ENCODE measurements at regions not wholly inside any gene's neighbourhood (a gene's known extent, or its start where the extent isn't known, plus 50 kb on each side); places are given as distances from the start of the nearest gene placed in this dataset.
"Not testable (repeated sequence)": the region's sequence is repeated elsewhere in the genome, so short reads cannot be mapped to it uniquely, and the experiment has no call there.

DNA sequence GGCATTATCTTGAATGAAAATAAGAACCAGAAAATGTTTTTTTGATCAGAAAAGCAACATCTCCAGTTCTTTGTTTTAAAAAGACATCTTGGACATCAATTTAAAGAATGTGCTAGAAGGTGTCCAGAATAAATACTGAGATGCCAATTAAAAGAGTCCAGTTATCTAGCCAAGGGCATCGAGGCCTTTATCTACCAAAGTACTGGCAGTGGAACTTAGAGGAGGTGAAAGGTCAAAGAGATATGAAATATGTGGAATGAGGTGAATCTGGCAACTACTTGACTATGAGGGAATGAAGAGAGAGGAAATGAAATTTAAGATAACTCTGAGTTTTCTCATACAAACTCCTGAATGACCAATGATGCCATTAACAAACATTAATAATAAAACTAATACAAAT lies 154.3 kb upstream of the GNAI1 start:
- H3F3A ChIP-seq (ENCODE audit: control insufficient read depth, insufficient read depth): no peaks in the 10 kb centered on the region
- no peaks in the 10 kb centered on the region for H3K36me3 ChIP-seq (ENCODE audit: control insufficient read depth, low read length)
- no peaks in the 10 kb centered on the region for H3K79me2 ChIP-seq (ENCODE audit: control insufficient read depth, low read length)
- no peaks in the 10 kb centered on the region for H3K9me2 ChIP-seq (replicated peaks; ENCODE audit: control insufficient read depth, low read length)
- H3K27ac ChIP-seq (ENCODE audit: low read depth, low read length): no peak overlapping the region
- H3K4me3 ChIP-seq (ENCODE audit: low read length): no peak overlapping the region
- no peaks in the 10 kb centered on the region; the same call in 1 of the 2 replicates for H3K9me3 ChIP-seq (ENCODE audit: control insufficient read depth, insufficient read depth, low read length)
- no peak overlapping the region for H3K4me2 ChIP-seq (ENCODE audit: low read length)
- H3K4me1 ChIP-seq (ENCODE audit: control insufficient read depth, low read length): no peaks in the 10 kb centered on the region
- no peak for TF ChIP-seq EZH2phosphoT487 (IDR thresholded peaks at IDR 0.05; ENCODE audit: borderline replicate concordance, low read length)
- TF ChIP-seq, protein P1, sequence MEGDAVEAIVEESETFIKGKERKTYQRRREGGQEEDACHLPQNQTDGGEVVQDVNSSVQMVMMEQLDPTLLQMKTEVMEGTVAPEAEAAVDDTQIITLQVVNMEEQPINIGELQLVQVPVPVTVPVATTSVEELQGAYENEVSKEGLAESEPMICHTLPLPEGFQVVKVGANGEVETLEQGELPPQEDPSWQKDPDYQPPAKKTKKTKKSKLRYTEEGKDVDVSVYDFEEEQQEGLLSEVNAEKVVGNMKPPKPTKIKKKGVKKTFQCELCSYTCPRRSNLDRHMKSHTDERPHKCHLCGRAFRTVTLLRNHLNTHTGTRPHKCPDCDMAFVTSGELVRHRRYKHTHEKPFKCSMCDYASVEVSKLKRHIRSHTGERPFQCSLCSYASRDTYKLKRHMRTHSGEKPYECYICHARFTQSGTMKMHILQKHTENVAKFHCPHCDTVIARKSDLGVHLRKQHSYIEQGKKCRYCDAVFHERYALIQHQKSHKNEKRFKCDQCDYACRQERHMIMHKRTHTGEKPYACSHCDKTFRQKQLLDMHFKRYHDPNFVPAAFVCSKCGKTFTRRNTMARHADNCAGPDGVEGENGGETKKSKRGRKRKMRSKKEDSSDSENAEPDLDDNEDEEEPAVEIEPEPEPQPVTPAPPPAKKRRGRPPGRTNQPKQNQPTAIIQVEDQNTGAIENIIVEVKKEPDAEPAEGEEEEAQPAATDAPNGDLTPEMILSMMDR (IDR thresholded peaks at IDR 0.05; ENCODE audit: low read depth, low read length, poor library complexity, severe bottlenecking): no peak
- H3K27me3 ChIP-seq (ENCODE audit: control insufficient read depth, low read length): no peaks in the 10 kb centered on the region
- no peaks in the 10 kb centered on the region for H4K20me1 ChIP-seq (ENCODE audit: control insufficient read depth, insufficient read depth, low read depth, low read length)

DNA sequence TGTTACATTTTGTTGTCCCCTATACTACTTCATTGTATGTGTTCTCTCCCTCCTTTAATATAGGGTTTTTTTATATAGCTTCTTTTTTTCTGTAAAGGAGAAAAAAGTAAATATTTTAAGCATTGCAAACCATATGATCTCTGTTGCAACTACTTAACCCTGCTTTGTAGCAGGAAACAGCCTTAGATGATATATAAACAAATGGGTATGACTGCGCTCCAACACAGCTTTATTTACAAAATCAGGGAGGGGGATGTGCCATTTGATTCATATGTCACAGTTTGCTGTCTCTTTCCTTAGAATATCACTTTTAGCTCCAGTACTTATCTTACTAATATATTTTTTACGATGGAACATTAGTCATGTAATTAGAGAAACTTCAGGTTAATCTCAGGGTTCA lies 155.2 kb upstream of the GNAI1 start:
- TF ChIP-seq, protein P1 (IDR thresholded peaks at IDR 0.05; ENCODE audit: low read depth, low read length, poor library complexity, severe bottlenecking): no peak
- TF ChIP-seq EZH2phosphoT487 (IDR thresholded peaks at IDR 0.05; ENCODE audit: borderline replicate concordance, low read length): no peak
- no peak overlapping the region for H3K4me2 ChIP-seq (ENCODE audit: low read length)
- no peak overlapping the region for H3K27ac ChIP-seq (ENCODE audit: low read depth, low read length)

DNA sequence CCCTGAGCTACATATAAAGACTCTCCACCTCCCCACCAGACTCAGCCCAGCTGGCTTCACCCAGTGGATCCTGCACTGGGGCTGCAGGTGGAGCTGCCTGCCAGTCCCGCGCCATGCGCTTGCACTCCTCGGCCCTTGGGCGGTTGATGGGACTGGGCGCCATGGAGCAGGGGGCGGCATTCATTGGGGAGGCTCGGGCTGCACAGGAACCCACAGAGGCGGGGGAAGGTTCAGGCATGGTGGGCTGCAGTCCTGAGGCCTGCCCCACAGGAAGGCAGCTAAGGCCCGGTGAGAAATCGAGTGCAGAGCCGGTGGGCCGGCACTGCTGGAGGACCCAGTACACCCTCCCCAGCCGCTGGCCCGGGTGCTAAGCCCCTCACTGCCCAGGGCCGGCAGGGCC lies 157.2 kb upstream of the GNAI1 start:
- Histone ChIP-seq H3K4me1 (ENCODE audit: control insufficient read depth, low read length) (no peaks in the 10 kb centered on the region), H3K27me3 (ENCODE audit: control insufficient read depth, low read length) (no peaks in the 10 kb centered on the region), H3K4me3 (ENCODE audit: low read length) (no peak overlapping the region), H3K4me2 (ENCODE audit: low read length) (no peak overlapping the region), H3K9me2 (replicated peaks; ENCODE audit: control insufficient read depth, low read length) (no peaks in the 10 kb centered on the region), H3K9me3 (ENCODE audit: control insufficient read depth, insufficient read depth, low read length) (no peaks in the 10 kb centered on the region; the same call in 1 of the 2 replicates), H3K27ac (ENCODE audit: low read depth, low read length) (no peak overlapping the region), H4K20me1 (ENCODE audit: control insufficient read depth, insufficient read depth, low read depth, low read length) (no peaks in the 10 kb centered on the region), H3K36me3 (ENCODE audit: control insufficient read depth, low read length) (no peaks in the 10 kb centered on the region), H3F3A (ENCODE audit: control insufficient read depth, insufficient read depth) (no peaks in the 10 kb centered on the region), H3K79me2 (ENCODE audit: control insufficient read depth, low read length) (no peaks in the 10 kb centered on the region)
- TF ChIP-seq, protein P1 (IDR thresholded peaks at IDR 0.05; ENCODE audit: low read depth, low read length, poor library complexity, severe bottlenecking): no peak
- TF ChIP-seq EZH2phosphoT487 (IDR thresholded peaks at IDR 0.05; ENCODE audit: borderline replicate concordance, low read length): no peak

More for the DNA sequence above, 155.2 kb upstream of the GNAI1 start:
- no peak overlapping the region for H3K4me3 ChIP-seq (ENCODE audit: low read length)
- no peaks in the 10 kb centered on the region for H3K36me3 ChIP-seq (ENCODE audit: control insufficient read depth, low read length)
- no peaks in the 10 kb centered on the region for H3K4me1 ChIP-seq (ENCODE audit: control insufficient read depth, low read length)
- no peaks in the 10 kb centered on the region for H3K79me2 ChIP-seq (ENCODE audit: control insufficient read depth, low read length)
- no peaks in the 10 kb centered on the region; the same call in 1 of the 2 replicates for H3K9me3 ChIP-seq (ENCODE audit: control insufficient read depth, insufficient read depth, low read length)
- no peaks in the 10 kb centered on the region for H3K27me3 ChIP-seq (ENCODE audit: control insufficient read depth, low read length)
- H3F3A ChIP-seq (ENCODE audit: control insufficient read depth, insufficient read depth): no peaks in the 10 kb centered on the region
- H4K20me1 ChIP-seq (ENCODE audit: control insufficient read depth, insufficient read depth, low read depth, low read length): no peaks in the 10 kb centered on the region
- no peaks in the 10 kb centered on the region for H3K9me2 ChIP-seq (replicated peaks; ENCODE audit: control insufficient read depth, low read length)

DNA sequence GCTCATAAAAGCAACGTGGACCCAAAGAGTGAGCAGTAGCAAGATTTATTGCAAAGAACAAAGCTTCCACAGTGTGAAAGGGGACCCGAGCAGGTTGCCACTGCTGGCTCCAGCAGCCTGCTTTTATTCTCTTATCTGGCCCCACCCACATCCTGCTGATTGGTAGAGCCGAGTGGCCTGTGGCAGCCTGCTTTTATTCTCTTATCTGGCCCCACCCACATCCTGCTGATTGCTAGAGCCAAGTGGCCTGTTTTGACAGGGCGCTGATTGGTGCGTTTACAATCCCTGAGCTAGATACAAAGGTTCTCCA lies 158.0 kb upstream of the GNAI1 start:
- H3K9me3 ChIP-seq (ENCODE audit: control insufficient read depth, insufficient read depth, low read length); H3K9me2 ChIP-seq (replicated peaks; ENCODE audit: control insufficient read depth, low read length); H3K27me3 ChIP-seq (ENCODE audit: control insufficient read depth, low read length); H3K27ac ChIP-seq (ENCODE audit: low read depth, low read length); H3K4me3 ChIP-seq (ENCODE audit: low read length); H3K36me3 ChIP-seq (ENCODE audit: control insufficient read depth, low read length); H3K4me2 ChIP-seq (ENCODE audit: low read length); H3K4me1 ChIP-seq (ENCODE audit: control insufficient read depth, low read length); H3K79me2 ChIP-seq (ENCODE audit: control insufficient read depth, low read length); H3F3A ChIP-seq (ENCODE audit: control insufficient read depth, insufficient read depth); H4K20me1 ChIP-seq (ENCODE audit: control insufficient read depth, insufficient read depth, low read depth, low read length): not testable (repeated sequence)

DNA sequence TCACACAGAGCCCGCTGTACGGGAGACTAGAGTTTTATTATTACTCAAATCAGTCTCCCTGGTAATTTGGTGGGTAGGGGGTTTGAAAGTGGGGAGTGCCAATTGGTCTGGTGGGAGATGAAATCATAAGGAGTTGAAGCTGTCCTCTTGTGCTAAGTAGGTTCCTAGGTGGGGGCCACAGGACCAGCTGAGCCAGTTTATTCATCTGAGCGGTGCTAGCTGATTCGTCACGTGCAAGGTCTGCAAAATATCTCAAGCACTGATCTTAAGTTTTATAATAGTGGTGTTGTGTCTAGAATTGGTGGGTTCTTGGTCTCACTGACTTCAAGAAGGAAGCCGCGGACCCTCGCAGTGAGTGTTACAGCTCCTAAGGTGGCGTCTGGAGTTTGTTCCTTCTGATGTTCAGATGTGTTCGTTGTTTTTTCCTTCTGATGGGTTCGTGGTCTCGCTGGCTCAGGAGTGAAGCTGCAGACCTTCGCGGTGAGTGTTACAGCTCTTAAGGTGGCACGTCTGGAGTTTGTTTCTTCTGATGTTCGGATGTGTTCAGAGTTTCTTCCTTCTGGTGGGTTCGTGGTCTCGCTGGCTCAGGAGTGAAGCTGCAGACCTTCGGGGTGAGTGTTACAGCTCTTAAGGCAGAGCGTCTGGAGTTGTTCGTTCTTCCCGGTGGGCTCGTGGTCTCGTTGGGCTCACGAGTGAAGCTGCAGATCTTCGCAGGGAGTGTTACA lies 158.5 kb upstream of the GNAI1 start:
- H3K27ac ChIP-seq (ENCODE audit: low read depth, low read length); H3K4me1 ChIP-seq (ENCODE audit: control insufficient read depth, low read length); H4K20me1 ChIP-seq (ENCODE audit: control insufficient read depth, insufficient read depth, low read depth, low read length); H3K4me3 ChIP-seq (ENCODE audit: low read length); H3K9me2 ChIP-seq (replicated peaks; ENCODE audit: control insufficient read depth, low read length); H3K36me3 ChIP-seq (ENCODE audit: control insufficient read depth, low read length); H3K27me3 ChIP-seq (ENCODE audit: control insufficient read depth, low read length); H3K9me3 ChIP-seq (ENCODE audit: control insufficient read depth, insufficient read depth, low read length); H3K4me2 ChIP-seq (ENCODE audit: low read length); H3K79me2 ChIP-seq (ENCODE audit: control insufficient read depth, low read length); H3F3A ChIP-seq (ENCODE audit: control insufficient read depth, insufficient read depth): not testable (repeated sequence)
